Rectal smooth muscle tissue (tissue), 1 donor: ENCODE measurements at regions not wholly inside any gene's neighbourhood (a gene's known extent, or its start where the extent isn't known, plus 50 kb on each side); places are given as distances from the start of the nearest gene placed in this dataset.
"Not testable (repeated sequence)": the region's sequence is repeated elsewhere in the genome, so short reads cannot be mapped to it uniquely, and the experiment has no call there.

Experiments used
- H3K27ac ChIP-seq: one replicate; pipeline ENCODE4 v1.7.0; 2013; ENCODE audit warnings: low read depth, low read length, inconsistent platforms
- H3K27me3 ChIP-seq: one replicate; pipeline ENCODE4 v1.7.0; 2013; ENCODE audit warnings: low read length; ENCODE audit not compliant: control insufficient read depth, insufficient read depth
- H3K36me3 ChIP-seq: one replicate; pipeline ENCODE4 v1.7.0; 2013; ENCODE audit warnings: low read length; ENCODE audit not compliant: control insufficient read depth, insufficient read depth
- H3K4me1 ChIP-seq: one replicate; pipeline ENCODE4 v1.7.0; 2013; ENCODE audit warnings: low read length; ENCODE audit not compliant: control insufficient read depth, insufficient read depth
- H3K4me3 ChIP-seq: one replicate; pipeline ENCODE4 v1.7.0; 2013; ENCODE audit warnings: low read length
- H3K9ac ChIP-seq: one replicate; pipeline ENCODE4 v1.7.0; 2013; ENCODE audit warnings: low read length

GRCh38 chr5:173395933-173396308 lies 67.7 kb upstream of the STC2 start:
- no peaks in the 10 kb centered on the region for H3K36me3 ChIP-seq
- H3K4me1 ChIP-seq = no peaks in the 10 kb centered on the region
- no peaks in the 10 kb centered on the region for H3K27me3 ChIP-seq
- no peak overlapping the region for H3K9ac ChIP-seq
- H3K27ac ChIP-seq = peak overlapping the region; percentile 40
- no peak overlapping the region for H3K4me3 ChIP-seq

GRCh38 chr5:173395257-173395932 lies 67.2 kb upstream of the STC2 start:
- Histone ChIP-seq H3K9ac (no peak overlapping the region), H3K36me3 (no peaks in the 10 kb centered on the region), H3K4me3 (no peak overlapping the region), H3K27ac (no peak overlapping the region), H3K4me1 (no peaks in the 10 kb centered on the region), H3K27me3 (no peaks in the 10 kb centered on the region)

GRCh38 chr5:173394701-173395100 lies 66.5 kb upstream of the STC2 start:
- Histone ChIP-seq H3K36me3 (no peaks in the 10 kb centered on the region), H3K27ac (no peak overlapping the region), H3K4me1 (no peaks in the 10 kb centered on the region), H3K4me3 (no peak overlapping the region), H3K9ac (no peak overlapping the region), H3K27me3 (no peaks in the 10 kb centered on the region)

GRCh38 chr5:173392172-173392571 lies 64.0 kb upstream of the STC2 start:
- Histone ChIP-seq H3K27ac (no peak overlapping the region), H3K36me3 (no peaks in the 10 kb centered on the region), H3K9ac (no peak overlapping the region), H3K4me3 (no peak overlapping the region), H3K4me1 (no peaks in the 10 kb centered on the region), H3K27me3 (no peaks in the 10 kb centered on the region)

GRCh38 chr5:173391031-173391430 lies 62.8 kb upstream of the STC2 start:
- H3K4me3 ChIP-seq = no peak overlapping the region
- H3K9ac ChIP-seq = no peak overlapping the region
- no peaks in the 10 kb centered on the region for H3K27me3 ChIP-seq
- no peak overlapping the region for H3K27ac ChIP-seq
- no peaks in the 10 kb centered on the region for H3K36me3 ChIP-seq
- H3K4me1 ChIP-seq = no peaks in the 10 kb centered on the region

- not testable (repeated sequence) for H3K4me1 ChIP-seq, H3K27ac ChIP-seq, H3K9ac ChIP-seq, H3K27me3 ChIP-seq, H3K36me3 ChIP-seq, H3K4me3 ChIP-seq
Observed at GRCh38 chr5:173387293-173387692, 59.1 kb upstream of the STC2 start.

GRCh38 chr5:173385832-173386360 lies 57.7 kb upstream of the STC2 start:
- no peaks in the 10 kb centered on the region for H3K4me1 ChIP-seq
- no peaks in the 10 kb centered on the region for H3K27me3 ChIP-seq
- H3K4me3 ChIP-seq = no peak overlapping the region
- no peak overlapping the region for H3K27ac ChIP-seq
- H3K9ac ChIP-seq = no peak overlapping the region
- H3K36me3 ChIP-seq = no peaks in the 10 kb centered on the region

GRCh38 chr5:173383711-173384110 lies 55.5 kb upstream of the STC2 start:
- Histone ChIP-seq H3K4me3 (no peak overlapping the region), H3K36me3 (no peaks in the 10 kb centered on the region), H3K4me1 (no peaks in the 10 kb centered on the region), H3K27me3 (no peaks in the 10 kb centered on the region), H3K27ac (no peak overlapping the region), H3K9ac (no peak overlapping the region)

GRCh38 chr5:173378727-173379126 lies 50.5 kb upstream of the STC2 start:
- Histone ChIP-seq H3K9ac (no peak overlapping the region), H3K27me3 (no peaks in the 10 kb centered on the region), H3K27ac (no peak overlapping the region), H3K36me3 (no peaks in the 10 kb centered on the region), H3K4me1 (no peaks in the 10 kb centered on the region), H3K4me3 (no peak overlapping the region)
